ENCODE measurements at regions not wholly inside any gene's neighbourhood (a gene's known extent, or its start where the extent isn't known, plus 50 kb on each side); places are given as distances from the start of the nearest gene placed in this dataset.
A peak's percentile ranks its signal among the peaks of the same experiment; 100 is the strongest.

DNA sequence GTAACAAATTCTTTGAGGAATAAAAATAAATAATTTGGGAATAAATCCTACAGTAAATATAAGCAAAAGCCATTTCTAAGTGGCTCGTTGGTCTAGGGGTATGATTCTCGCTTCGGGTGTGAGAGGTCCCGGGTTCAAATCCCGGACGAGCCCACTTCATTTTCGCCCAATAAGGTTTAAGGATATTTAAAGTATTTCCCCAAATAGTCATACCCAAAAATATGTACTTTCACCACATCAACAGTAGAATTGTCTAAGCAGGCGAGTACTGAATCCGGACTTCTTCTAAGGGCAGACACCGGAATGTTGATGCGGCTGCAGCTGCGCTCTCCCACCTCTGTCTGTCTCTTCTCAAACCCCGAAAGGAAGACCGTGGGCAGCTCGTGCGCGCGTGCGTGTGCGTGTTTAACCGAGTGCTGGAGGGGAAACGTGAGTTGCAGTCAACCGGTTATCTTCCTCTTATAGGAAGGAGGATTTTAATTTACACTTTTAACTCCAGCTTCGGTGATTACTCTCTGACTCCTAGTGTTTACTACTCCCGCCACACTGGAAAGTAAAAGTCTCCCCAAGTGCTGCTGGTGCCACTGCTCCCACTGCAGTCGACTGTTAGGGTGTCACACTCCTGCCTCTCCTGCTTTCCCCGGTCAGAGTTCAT lies 155.7 kb upstream of the PRSS16 start (continued):
- TF ChIP-seq PAX8 (CRISPR knock-in tag; IDR thresholded peaks at IDR 0.05; ENCODE audit: borderline replicate concordance): no peak
- TF ChIP-seq, protein P1, sequence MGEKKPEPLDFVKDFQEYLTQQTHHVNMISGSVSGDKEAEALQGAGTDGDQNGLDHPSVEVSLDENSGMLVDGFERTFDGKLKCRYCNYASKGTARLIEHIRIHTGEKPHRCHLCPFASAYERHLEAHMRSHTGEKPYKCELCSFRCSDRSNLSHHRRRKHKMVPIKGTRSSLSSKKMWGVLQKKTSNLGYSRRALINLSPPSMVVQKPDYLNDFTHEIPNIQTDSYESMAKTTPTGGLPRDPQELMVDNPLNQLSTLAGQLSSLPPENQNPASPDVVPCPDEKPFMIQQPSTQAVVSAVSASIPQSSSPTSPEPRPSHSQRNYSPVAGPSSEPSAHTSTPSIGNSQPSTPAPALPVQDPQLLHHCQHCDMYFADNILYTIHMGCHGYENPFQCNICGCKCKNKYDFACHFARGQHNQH (CRISPR knock-in tag; IDR thresholded peaks at IDR 0.05): no peak
- TF ChIP-seq ZNF343 (CRISPR knock-in tag; IDR thresholded peaks at IDR 0.05): no peak

DNA sequence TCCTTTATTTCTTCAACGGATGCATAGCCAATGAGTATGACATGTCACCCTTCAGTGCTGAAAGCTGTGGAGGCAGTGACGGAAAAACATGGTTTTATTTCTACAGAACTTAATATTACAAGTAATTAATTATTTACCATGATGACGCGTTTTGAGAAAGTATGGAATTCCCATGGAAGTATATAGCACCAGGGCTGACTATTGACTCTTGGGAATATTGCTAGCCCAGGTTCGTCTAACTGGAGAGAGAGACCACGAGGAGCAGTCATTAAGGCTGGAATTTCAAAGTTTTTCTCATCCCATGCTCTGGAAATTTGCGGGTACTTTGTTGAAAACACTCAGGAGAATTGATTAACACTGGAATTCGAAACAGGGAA lies 155.2 kb upstream of the PRSS16 start:
- Histone ChIP-seq H3K36me3 (replicated peaks in 1 of 2; ENCODE audit: control insufficient read depth in 1 of 2, insufficient read depth in 2 of 2, low read length in 2 of 2) (no peaks in the 10 kb centered on the region), H3K9ac (ENCODE audit: insufficient read depth, low read depth, low read length) (no peak overlapping the region), H3K27me3 (ENCODE audit: control insufficient read depth in 1 of 2, insufficient read depth in 2 of 2, low read length in 2 of 2) (peaks cover 3 to 16% of the 10 kb centered on the region in 2 experiments; a peak in 4 of 5 replicates), H3K27ac (ENCODE audit: extremely low read length, insufficient read depth, low read length) (no peak overlapping the region), H3K9me3 (ENCODE audit: low read length) (no peaks in the 10 kb centered on the region), H3K4me1 (ENCODE audit: insufficient read depth, low read length) (peaks cover 12% of the 10 kb centered on the region; the same call in 1 of the 2 replicates), H3K4me3 (replicated peaks in 1 of 3; ENCODE audit: insufficient read depth in 1 of 3, low read depth in 2 of 3, low read length in 3 of 3) (peak overlapping the region; percentile 60 to 75 (median 60)), H2AFZ (ENCODE audit: low read length) (no peak overlapping the region), H4K20me1 (ENCODE audit: insufficient read depth, low read length) (no peaks in the 10 kb centered on the region), H3K4me2 (ENCODE audit: low read depth, low read length) (peak overlapping the region; percentile 84), H3K79me2 (ENCODE audit: insufficient read depth, low read length) (no peaks in the 10 kb centered on the region)
- no peak for DNase-seq (ENCODE audit: low spot score)
- FAIRE-seq: no peak
- in situ Hi-C loops (cut with HindIII; ENCODE audit: extremely low pct_ligation_motif_present, low pct_unique_long_range_greater_than_20kb) (no loop called here), intact Hi-C loops (cut with micrococcal nuclease; ENCODE audit: unreplicated experiment) (no loop called here)
- BruUV-seq (replicated peaks): no TSS peak
- TF ChIP-seq CREB1 (IDR thresholded peaks at IDR 0.05): peak; percentile 81
- no peak for TF ChIP-seq CREB1 (CRISPR knock-in tag; IDR thresholded peaks at IDR 0.05)
- no peak for TF ChIP-seq POLR2AphosphoS5 (IDR thresholded peaks at IDR 0.05; ENCODE audit: low read depth, low read length)
- CTCF ChIA-PET (ENCODE audit: low intra/inter-chr PET ratio, low total read pairs): no interaction called here
- 5% methylated on average over 8 of the region's 8 CpGs for WGBS (ENCODE audit: low lambda C conversion rate)
- POLR2A ChIA-PET: no interaction called here
- peak; percentile 57 for ATAC-seq

DNA sequence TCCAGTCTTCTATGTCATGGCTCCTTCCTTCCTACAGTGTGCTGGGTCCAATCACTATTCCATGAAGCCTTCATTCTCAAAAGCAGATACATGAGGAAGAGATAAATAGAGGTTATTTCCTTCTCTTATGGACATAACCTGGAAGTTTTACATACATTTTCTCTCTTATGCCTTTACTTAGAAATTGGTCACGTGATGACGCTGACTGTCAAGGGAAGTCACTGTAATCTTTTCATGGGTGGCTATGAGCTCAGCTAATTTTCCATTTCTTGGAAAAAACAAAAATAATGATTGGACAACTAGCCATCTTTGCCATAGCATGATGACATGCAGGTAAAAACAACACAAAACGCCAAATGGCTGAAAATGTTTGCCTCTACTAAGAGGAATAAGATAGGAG lies 151.6 kb upstream of the PRSS16 start:
- no peaks in the 10 kb centered on the region for H3K36me3 ChIP-seq (replicated peaks in 1 of 2; ENCODE audit: control insufficient read depth in 1 of 2, insufficient read depth in 2 of 2, low read length in 2 of 2)
- H3K27ac ChIP-seq (ENCODE audit: extremely low read length, insufficient read depth, low read length): no peak overlapping the region
- H3K9ac ChIP-seq (ENCODE audit: insufficient read depth, low read depth, low read length): no peak overlapping the region
- intact Hi-C loops (cut with micrococcal nuclease; ENCODE audit: unreplicated experiment): no loop called here
- H3K4me3 ChIP-seq (replicated peaks in 1 of 3; ENCODE audit: insufficient read depth in 1 of 3, low read depth in 2 of 3, low read length in 3 of 3): no peak overlapping the region
- H2AFZ ChIP-seq (ENCODE audit: low read length): no peak overlapping the region
- ChIA-PET CTCF (ENCODE audit: low intra/inter-chr PET ratio, low total read pairs) (no interaction called here), POLR2A (no interaction called here)
- no TSS peak for BruUV-seq (replicated peaks)
- peaks cover 12% of the 10 kb centered on the region; the same call in 1 of the 2 replicates for H3K4me1 ChIP-seq (ENCODE audit: insufficient read depth, low read length)
- H3K79me2 ChIP-seq (ENCODE audit: insufficient read depth, low read length): no peaks in the 10 kb centered on the region
- ATAC-seq: no peak
- no peak overlapping the region for H3K4me2 ChIP-seq (ENCODE audit: low read depth, low read length)
- H3K9me3 ChIP-seq (ENCODE audit: low read length): no peaks in the 10 kb centered on the region
- in situ Hi-C loops (cut with HindIII; ENCODE audit: extremely low pct_ligation_motif_present, low pct_unique_long_range_greater_than_20kb): no loop called here
- 85% methylated on average over 3 of the region's 3 CpGs for WGBS (ENCODE audit: low lambda C conversion rate)
- no peak for FAIRE-seq
- H3K27me3 ChIP-seq (ENCODE audit: control insufficient read depth in 1 of 2, insufficient read depth in 2 of 2, low read length in 2 of 2): peaks cover 3 to 16% of the 10 kb centered on the region in 2 experiments; a peak in 4 of 5 replicates
- DNase-seq (ENCODE audit: low spot score): no peak
- H4K20me1 ChIP-seq (ENCODE audit: insufficient read depth, low read length): no peaks in the 10 kb centered on the region
- TF ChIP-seq ZFP36 (IDR thresholded peaks at IDR 0.05; ENCODE audit: borderline replicate concordance, low read depth, low read length, partially characterized antibody) (no peak), PHF5A (CRISPR knock-in tag; IDR thresholded peaks at IDR 0.05; ENCODE audit: low read depth, unreplicated experiment) (no peak), MYC (CRISPR knock-in tag; IDR thresholded peaks at IDR 0.05; ENCODE audit: borderline replicate concordance) (no peak), THAP11 (CRISPR knock-in tag; IDR thresholded peaks at IDR 0.05) (no peak), ZNF747 (CRISPR knock-in tag; IDR thresholded peaks at IDR 0.05; ENCODE audit: borderline replicate concordance) (no peak), ZNF792 (CRISPR knock-in tag; IDR thresholded peaks at IDR 0.05) (no peak), MTF2 (CRISPR knock-in tag; IDR thresholded peaks at IDR 0.05; ENCODE audit: borderline replicate concordance) (no peak)
- TF ChIP-seq, protein P2, sequence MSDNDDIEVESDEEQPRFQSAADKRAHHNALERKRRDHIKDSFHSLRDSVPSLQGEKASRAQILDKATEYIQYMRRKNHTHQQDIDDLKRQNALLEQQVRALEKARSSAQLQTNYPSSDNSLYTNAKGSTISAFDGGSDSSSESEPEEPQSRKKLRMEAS (IDR thresholded peaks at IDR 0.05): no peak

Data from HepG2 (cell line).